AML-193 (cell line): ENCODE measurements at regions not wholly inside any gene's neighbourhood (a gene's known extent, or its start where the extent isn't known, plus 50 kb on each side); places are given as distances from the start of the nearest gene placed in this dataset.

Source experiments
- DNase-seq, 2 experiments: peaks; one replicate each; lab custom pipeline; 2025; lab: John Stamatoyannopoulos, UW

DNA sequence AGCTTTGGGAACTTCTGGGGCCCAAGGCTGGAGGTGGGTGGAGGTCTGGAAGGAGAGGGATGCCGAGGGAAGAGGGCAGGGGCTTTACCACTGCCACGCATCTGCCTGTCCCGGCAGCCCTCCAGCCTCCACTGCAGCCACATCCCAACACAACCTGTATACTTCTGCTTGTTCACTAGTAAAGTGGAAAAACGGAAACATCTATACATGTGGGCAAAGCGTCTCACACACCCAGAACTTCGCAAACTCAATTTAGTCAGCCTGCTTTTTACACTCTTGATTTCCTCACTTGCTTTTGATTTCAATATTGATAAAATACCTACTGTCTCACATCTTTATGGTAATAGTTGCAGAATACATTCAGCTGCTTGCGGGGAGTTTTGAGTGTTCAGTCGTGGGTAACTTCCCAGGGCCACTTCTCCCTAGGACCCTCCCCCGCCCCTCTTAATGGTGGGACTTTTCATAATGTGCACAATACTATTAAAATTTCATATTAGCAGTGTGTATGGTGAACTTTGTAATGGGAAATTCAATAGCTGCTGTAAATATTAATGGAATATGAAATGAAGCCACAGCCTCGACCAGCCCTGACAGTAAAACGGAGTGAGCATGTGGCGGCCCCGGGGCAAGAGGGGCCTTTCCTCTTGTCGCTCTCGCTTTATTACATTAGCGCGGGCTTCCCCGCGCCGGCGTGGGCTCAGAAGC, 85.2 kb downstream of the NR2F2 start:
- no peak for DNase-seq

GRCh38 chr15:96416218-96416933, 85.9 kb downstream of the NR2F2 start:
- DNase-seq, result no peak

DNA sequence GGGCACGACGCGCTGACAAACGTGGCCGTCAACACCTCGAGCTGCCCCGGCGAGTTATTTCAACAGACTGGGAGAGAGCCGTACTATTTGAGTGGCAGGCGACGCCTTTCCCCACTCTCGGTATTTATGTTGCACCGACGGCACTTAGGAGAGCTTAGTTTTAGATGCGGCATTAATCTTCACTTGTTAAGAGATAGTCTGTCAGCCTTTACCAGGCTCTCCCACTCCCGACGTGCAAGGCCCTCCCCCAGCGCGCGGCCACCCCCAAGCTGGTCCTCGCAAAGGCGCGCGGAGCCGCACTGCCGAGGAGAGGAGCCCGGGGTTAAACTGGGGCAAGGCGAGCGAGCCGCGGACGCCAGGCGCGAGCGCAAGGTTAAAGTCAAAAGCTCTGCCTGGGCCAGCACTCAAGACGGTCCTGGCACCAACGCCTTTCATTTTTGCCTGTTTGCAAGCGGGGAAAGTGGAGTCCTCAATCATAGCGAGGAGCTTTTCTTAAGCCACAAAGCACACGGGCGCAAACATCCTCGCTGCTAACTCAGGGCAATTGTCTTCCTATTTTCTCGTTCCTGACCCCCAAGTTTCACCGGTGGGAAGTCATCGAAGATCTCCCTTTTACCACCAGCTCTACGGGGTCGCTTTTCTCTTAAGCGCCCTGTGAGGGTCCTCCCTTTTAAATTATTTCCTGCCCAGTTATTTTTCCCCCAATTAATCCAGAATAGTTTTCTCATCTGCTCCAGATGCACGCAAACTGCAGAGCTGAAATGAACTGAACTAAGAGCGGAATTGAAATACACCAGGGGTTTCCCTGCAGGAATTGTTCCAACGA, 86.6 kb downstream of the NR2F2 start:
- DNase-seq, result no peak

- DNase-seq, result no peak
Measured at GRCh38 chr15:96417760-96418130, 87.2 kb downstream of the NR2F2 start.

DNA sequence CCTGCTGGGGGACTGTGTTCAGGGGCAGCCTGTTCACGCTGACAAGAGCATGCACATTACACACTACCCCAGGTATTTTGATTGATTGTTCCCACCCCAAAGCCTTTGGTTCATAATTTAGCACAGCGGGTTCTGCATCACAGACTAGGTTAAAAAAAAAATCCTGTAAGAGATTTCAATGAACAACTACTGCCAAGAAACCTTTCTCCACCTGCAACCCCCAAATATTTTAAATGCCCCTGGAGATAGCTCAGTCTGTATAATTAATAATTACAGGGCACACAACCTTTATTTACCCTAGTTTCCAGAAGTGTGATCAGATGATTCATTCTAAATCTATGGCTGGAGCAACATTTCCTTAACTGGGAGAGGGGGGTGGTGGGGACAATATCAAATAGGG, 87.6 kb downstream of the NR2F2 start:
- DNase-seq, result no peak

GRCh38 chr15:96421178-96421601, 90.7 kb downstream of the NR2F2 start:
- no peak for DNase-seq

DNA sequence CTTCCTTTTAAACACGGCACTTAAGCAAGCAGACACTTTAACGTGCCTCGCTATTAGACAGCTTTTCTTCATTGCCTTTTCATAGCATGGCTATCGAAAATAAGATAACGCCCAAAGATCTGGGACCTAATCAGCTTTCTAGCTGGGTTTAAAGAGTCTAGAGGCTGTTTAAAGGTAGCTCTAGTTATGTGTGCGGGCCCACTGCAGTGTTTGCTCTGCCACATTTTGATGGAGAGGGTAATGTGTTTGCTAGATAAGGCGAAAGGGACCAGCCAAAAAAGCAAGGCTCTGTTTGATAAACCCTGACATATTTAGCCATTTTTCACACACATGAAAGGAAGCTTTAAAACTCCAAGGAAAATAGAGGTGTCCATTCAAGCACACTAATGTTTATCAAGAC, 91.6 kb downstream of the NR2F2 start:
- no peak for DNase-seq

GRCh38 chr15:96424674-96425073, 94.2 kb downstream of the NR2F2 start:
- DNase-seq, result no peak

DNA sequence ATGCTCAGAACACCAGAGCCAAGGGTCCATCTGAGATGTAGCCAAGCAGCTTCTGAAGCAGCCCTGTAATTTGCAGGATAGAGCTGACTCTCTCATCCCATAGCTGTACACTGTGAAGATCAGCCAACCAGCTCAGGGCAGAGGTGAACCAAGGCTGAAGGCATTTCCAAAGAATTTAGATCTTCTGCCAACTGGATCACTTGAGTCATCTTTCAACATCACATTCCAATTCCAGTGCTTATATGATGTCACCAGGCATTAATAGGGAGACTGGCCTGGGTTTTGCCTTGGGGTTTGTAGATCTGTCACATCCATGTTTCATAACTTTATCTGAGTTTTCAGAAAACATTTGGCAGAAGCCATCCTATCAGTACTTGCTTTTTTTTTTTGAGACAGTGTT, 98.2 kb downstream of the NR2F2 start:
- no peak for DNase-seq

GRCh38 chr15:96431786-96432185, 101.3 kb downstream of the NR2F2 start:
- DNase-seq, result no peak

GRCh38 chr15:96435022-96435421, 104.5 kb downstream of the NR2F2 start:
- no peak for DNase-seq

- DNase-seq, result no peak
Measured at GRCh38 chr15:96435841-96436240, 105.3 kb downstream of the NR2F2 start.

DNA sequence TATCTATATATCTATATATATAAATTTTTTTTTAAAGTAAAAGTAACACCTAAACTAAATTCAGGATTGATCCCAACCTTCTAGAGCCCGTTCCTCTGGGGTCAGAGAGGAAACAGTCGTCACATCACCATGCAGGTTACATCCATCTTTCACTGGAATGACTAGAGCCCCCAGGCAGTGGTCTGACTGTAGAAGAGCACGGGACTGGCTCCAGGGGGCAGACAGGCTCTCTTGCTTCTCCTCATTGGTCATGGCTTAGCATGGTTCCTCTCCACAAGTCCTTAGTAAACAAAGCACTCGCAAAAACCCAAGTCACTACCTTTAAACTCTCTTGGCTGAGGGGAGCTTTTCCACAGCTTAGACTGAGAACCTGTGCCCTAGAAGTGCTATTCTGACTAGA, 110.5 kb downstream of the NR2F2 start:
- DNase-seq, result no peak

- no peak for DNase-seq
Measured at GRCh38 chr15:96442076-96442475, 111.6 kb downstream of the NR2F2 start.

DNA sequence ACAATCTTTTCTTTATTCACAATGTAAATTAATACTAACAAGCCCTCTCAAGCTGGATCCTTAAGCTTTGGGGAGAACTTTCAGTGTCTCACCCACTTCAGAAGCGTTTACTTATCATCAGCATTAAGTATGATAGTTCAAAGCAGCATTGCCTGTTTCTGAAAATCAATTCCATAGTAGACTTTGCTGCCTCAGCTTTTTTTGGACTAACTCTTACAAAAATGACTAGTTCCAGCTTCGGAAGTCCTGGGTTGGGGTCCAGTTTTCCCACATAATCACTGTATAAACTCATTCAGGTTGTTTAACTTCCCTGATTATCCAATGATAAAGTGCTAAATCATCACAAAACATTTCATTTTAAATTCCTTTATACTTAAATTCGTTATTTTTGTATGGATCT, 114.4 kb downstream of the NR2F2 start:
- no peak for DNase-seq

GRCh38 chr15:96448923-96449322, 118.4 kb downstream of the NR2F2 start:
- no peak for DNase-seq

DNA sequence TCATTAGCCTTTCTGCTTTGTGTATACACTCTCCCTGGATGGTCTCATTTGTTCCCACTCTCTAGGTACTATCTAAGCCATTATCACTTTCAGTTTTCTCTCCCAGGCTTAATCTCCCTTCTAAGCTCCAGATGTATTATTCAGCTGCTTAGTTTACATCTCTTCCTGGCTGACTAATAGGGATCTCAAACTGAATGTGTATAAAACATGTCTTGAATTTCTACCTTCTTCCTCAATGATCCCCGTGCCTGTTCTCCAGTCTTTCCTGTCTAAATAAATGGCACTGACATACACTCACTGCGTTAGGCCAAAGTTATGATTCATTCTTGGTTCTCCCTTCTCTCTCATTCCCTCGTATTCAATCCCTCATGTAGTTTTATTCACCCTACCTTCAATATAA, 127.3 kb downstream of the NR2F2 start:
- no peak for DNase-seq

DNA sequence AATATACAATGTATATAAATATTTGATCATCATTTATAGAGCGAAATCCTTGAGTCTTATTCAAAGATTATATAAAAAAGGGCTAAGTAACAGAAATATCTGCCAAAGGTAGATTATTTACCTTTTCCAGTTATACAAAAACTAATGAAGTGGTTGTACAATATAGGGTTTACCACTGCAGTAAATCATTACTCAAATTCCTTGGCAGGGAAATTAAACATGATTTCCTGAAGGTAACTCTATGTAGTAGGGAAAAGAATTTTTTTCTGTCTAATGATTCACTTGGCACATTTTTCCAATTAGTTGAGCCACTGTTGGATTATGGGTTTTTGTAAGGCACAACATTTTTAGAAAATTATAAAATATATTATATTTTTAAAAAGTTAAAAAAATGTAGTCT, 129.6 kb downstream of the NR2F2 start:
- DNase-seq, result no peak

- DNase-seq, result no peak
Measured at GRCh38 chr15:96462768-96463750, 132.6 kb downstream of the NR2F2 start.

- no peak for DNase-seq
Measured at GRCh38 chr15:96466389-96466947, 136.0 kb downstream of the NR2F2 start.

GRCh38 chr15:96468036-96468435, 137.5 kb downstream of the NR2F2 start:
- no peak for DNase-seq
